ENCODE measurements at regions not wholly inside any gene's neighbourhood (a gene's known extent, or its start where the extent isn't known, plus 50 kb on each side); places are given as distances from the start of the nearest gene placed in this dataset.

GRCh38 chr7:12815426-12815825 is 128.0 kb downstream of the ARL4A start:
- CTCF ChIA-PET, result no interaction called here
- H3K79me2 ChIP-seq (ENCODE audit: low read depth), result no peaks in the 10 kb centered on the region
- H2AFZ ChIP-seq, result no peak overlapping the region
- POLR2A ChIA-PET (ENCODE audit: unreplicated experiment), result no interaction called here
- H3K4me1 ChIP-seq (replicated peaks; ENCODE audit: insufficient read depth), result no peaks in the 10 kb centered on the region
- no peaks in the 10 kb centered on the region for H3K9me3 ChIP-seq (ENCODE audit: insufficient read depth, low read depth)
- TF ChIP-seq EZH2 (IDR thresholded peaks at IDR 0.05; ENCODE audit: low read depth), result no peak
- TF ChIP-seq CTCF (conservative IDR thresholded peaks at IDR 0.05), result no peak
- DNase-seq, result no peak
- no peaks in the 10 kb centered on the region for H4K20me1 ChIP-seq (ENCODE audit: insufficient read depth)
- H3K4me3 ChIP-seq, result no peak overlapping the region
- H3K27me3 ChIP-seq (ENCODE audit: insufficient read depth, low read depth), result no peaks in the 10 kb centered on the region
- H3K27ac ChIP-seq, result no peak overlapping the region
- intact Hi-C loops (cut with micrococcal nuclease; ENCODE audit: unreplicated experiment), result no loop called here
- H3K9me2 ChIP-seq (ENCODE audit: insufficient read depth), result no peaks in the 10 kb centered on the region
- H3F3A ChIP-seq (ENCODE audit: insufficient read depth, low read depth), result no peaks in the 10 kb centered on the region
- no peaks in the 10 kb centered on the region for H3K36me3 ChIP-seq (ENCODE audit: low read depth)
- no TSS peak for BruUV-seq (replicated peaks)
- H3K4me2 ChIP-seq, result no peak overlapping the region

- Histone ChIP-seq H3K4me1 (replicated peaks; ENCODE audit: insufficient read depth) (no peaks in the 10 kb centered on the region), H3K9me3 (ENCODE audit: insufficient read depth, low read depth) (no peaks in the 10 kb centered on the region), H2AFZ (no peak overlapping the region; the same call in 1 of the 2 replicates), H3K9me2 (ENCODE audit: insufficient read depth) (no peaks in the 10 kb centered on the region), H3K27ac (no peak overlapping the region), H3F3A (ENCODE audit: insufficient read depth, low read depth) (no peaks in the 10 kb centered on the region), H3K4me3 (no peak overlapping the region), H3K4me2 (no peak overlapping the region), H3K27me3 (ENCODE audit: insufficient read depth, low read depth) (no peaks in the 10 kb centered on the region), H3K79me2 (ENCODE audit: low read depth) (no peaks in the 10 kb centered on the region), H4K20me1 (ENCODE audit: insufficient read depth) (no peaks in the 10 kb centered on the region), H3K36me3 (ENCODE audit: low read depth) (no peaks in the 10 kb centered on the region)
- POLR2A ChIA-PET (ENCODE audit: unreplicated experiment), result no interaction called here
- no peak for TF ChIP-seq CTCF (conservative IDR thresholded peaks at IDR 0.05)
- TF ChIP-seq EZH2 (IDR thresholded peaks at IDR 0.05; ENCODE audit: low read depth), result no peak
- CTCF ChIA-PET, result no interaction called here
- intact Hi-C loops (cut with micrococcal nuclease; ENCODE audit: unreplicated experiment), result no loop called here
- BruUV-seq (replicated peaks), result no TSS peak
- DNase-seq, result no peak
These were observed 128.4 kb downstream of the ARL4A start for GRCh38 chr7:12815871-12816270.

- intact Hi-C loops (cut with micrococcal nuclease; ENCODE audit: unreplicated experiment), result no loop called here
- no peaks in the 10 kb centered on the region for H3K27me3 ChIP-seq (ENCODE audit: insufficient read depth, low read depth)
- no peak overlapping the region for H3K27ac ChIP-seq
- no TSS peak for BruUV-seq (replicated peaks)
- no peak overlapping the region for H3K4me3 ChIP-seq
- H3K9me2 ChIP-seq (ENCODE audit: insufficient read depth), result no peaks in the 10 kb centered on the region
- H3F3A ChIP-seq (ENCODE audit: insufficient read depth, low read depth), result no peaks in the 10 kb centered on the region
- H3K4me1 ChIP-seq (replicated peaks; ENCODE audit: insufficient read depth), result no peaks in the 10 kb centered on the region
- no peaks in the 10 kb centered on the region for H3K79me2 ChIP-seq (ENCODE audit: low read depth)
- POLR2A ChIA-PET (ENCODE audit: unreplicated experiment), result no interaction called here
- CTCF ChIA-PET, result no interaction called here
- DNase-seq, result no peak
- no peaks in the 10 kb centered on the region for H4K20me1 ChIP-seq (ENCODE audit: insufficient read depth)
- no peak overlapping the region for H3K4me2 ChIP-seq
- TF ChIP-seq EZH2 (IDR thresholded peaks at IDR 0.05; ENCODE audit: low read depth) (no peak), CTCF (conservative IDR thresholded peaks at IDR 0.05) (no peak)
- no peaks in the 10 kb centered on the region for H3K36me3 ChIP-seq (ENCODE audit: low read depth)
- no peak overlapping the region for H2AFZ ChIP-seq
- no peaks in the 10 kb centered on the region for H3K9me3 ChIP-seq (ENCODE audit: insufficient read depth, low read depth)
These were observed 133.3 kb downstream of the ARL4A start for GRCh38 chr7:12820777-12821176.

Measured in PC-9 (cell line).